Fibroblast of villous mesenchyme (primary cell): ENCODE measurements at regions not wholly inside any gene's neighbourhood (a gene's known extent, or its start where the extent isn't known, plus 50 kb on each side); places are given as distances from the start of the nearest gene placed in this dataset.

Experiments used
- DNase-seq: peaks from one replicate; pipeline ENCODE4 v3.0.0-alpha.2; 2010; ENCODE audit warnings: low read depth
- H3K4me3 ChIP-seq: 2 replicates; pipeline ENCODE4 v1.5.1; 2011; ENCODE audit warnings: low read depth, mild to moderate bottlenecking, low read length
- TF ChIP-seq, protein P1 (sequence below): IDR thresholded peaks from 2 replicates; pipeline ENCODE4 v1.5.1; 2012; ENCODE audit warnings: low read depth, mild to moderate bottlenecking, low read length; ENCODE audit not compliant: insufficient read depth

DNA sequence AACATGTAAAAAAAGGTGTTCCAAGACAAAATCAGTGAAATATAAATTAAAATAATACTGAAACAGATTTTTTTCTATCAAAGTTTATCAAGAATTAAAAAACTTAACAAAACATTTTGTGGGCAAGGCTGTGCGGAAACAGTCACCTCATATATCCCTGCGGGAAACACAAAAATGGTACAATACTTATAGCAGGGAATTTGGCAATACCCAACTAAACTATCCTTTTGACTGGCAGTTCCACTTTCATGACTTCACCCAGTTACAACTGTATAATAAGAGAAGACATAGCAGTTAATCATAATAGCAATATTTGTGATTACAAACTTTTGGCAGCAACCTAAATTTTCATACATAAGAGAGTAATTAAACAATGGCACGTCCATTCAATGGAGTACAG is 121.5 kb upstream of the EGLN3 start:
- no peak for DNase-seq
- TF ChIP-seq, protein P1, sequence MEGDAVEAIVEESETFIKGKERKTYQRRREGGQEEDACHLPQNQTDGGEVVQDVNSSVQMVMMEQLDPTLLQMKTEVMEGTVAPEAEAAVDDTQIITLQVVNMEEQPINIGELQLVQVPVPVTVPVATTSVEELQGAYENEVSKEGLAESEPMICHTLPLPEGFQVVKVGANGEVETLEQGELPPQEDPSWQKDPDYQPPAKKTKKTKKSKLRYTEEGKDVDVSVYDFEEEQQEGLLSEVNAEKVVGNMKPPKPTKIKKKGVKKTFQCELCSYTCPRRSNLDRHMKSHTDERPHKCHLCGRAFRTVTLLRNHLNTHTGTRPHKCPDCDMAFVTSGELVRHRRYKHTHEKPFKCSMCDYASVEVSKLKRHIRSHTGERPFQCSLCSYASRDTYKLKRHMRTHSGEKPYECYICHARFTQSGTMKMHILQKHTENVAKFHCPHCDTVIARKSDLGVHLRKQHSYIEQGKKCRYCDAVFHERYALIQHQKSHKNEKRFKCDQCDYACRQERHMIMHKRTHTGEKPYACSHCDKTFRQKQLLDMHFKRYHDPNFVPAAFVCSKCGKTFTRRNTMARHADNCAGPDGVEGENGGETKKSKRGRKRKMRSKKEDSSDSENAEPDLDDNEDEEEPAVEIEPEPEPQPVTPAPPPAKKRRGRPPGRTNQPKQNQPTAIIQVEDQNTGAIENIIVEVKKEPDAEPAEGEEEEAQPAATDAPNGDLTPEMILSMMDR = no peak

DNA sequence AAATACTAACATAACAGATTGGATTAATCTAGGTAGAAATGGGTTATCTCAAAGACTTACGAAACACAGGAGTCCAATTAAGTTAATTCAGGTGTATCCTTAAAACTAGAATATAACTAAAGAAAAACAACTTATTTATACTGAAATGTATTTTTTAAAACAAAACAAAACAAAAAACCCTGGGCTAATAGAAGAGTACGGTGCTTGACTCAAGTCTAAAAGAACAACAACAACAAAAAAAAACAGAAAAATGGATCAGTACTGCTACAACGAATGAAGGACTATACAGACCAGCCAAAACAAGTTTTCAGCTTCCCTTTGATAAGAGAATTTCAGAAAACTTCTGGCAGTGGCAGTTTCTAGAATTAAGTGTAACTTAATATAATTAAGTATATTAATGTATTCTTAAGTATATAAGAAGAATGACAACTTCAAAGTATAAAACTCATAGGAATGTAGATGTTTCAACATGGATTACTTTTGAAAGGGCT is 120.1 kb upstream of the EGLN3 start:
- TF ChIP-seq, protein P1 = no peak
- no peak for DNase-seq
- no peak overlapping the region for H3K4me3 ChIP-seq

More for the DNA sequence above, 121.5 kb upstream of the EGLN3 start:
- no peak overlapping the region for H3K4me3 ChIP-seq

DNA sequence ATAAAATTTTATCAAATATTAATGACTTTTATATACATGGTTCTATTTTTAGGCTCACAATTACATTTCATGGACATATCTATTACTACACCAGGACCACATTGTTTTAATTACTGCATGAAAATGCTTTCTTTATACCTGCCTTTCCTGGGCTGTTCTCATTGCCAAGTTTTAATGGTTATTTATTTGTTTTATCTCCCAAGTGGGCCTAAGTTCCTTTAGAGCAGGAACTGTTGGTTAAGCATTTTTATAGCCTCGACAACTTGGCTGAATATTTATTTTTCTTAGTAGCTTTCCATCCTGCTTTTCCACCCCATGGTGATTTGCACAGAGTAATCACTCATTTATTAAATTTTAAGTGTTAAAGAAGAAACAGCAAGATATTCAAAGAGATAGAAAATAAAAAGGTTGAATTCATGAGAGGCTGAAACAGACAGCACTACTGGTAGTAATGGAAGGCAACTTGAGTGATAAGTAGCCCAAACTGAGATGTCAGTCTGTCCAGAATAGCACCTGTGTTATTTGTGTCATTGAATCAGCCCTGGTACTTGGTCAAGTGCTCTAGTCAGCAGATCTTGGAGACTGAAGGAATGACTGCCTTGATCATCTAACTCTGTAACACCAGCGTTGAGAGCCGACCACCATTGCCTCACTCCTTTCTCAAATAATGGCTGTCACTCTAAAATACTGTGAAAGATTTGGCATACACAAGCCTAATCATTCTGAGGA is 119.1 kb upstream of the EGLN3 start:
- no peak overlapping the region for H3K4me3 ChIP-seq
- TF ChIP-seq, protein P1 = no peak
- DNase-seq = no peak

DNA sequence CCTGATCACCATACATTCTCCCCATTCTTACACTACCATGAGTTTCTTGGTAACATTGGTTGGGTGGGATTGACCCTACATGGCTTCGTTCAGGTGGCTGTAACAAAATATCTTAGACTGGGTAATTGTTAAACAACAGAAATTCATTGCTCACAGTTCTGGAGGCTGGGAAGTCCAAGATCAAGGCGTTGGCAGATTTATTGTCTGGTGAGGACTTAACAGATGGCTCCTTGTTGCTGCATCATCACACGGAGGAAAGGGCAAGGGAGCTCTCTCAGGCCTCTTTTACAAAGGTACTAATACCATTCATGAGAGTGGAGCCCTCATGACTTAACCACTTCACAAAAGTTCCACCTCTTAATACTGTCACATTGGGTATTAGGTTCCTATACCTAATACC is 116.7 kb upstream of the EGLN3 start:
- H3K4me3 ChIP-seq = no peak overlapping the region
- DNase-seq = no peak
- TF ChIP-seq, protein P1 = no peak

DNA sequence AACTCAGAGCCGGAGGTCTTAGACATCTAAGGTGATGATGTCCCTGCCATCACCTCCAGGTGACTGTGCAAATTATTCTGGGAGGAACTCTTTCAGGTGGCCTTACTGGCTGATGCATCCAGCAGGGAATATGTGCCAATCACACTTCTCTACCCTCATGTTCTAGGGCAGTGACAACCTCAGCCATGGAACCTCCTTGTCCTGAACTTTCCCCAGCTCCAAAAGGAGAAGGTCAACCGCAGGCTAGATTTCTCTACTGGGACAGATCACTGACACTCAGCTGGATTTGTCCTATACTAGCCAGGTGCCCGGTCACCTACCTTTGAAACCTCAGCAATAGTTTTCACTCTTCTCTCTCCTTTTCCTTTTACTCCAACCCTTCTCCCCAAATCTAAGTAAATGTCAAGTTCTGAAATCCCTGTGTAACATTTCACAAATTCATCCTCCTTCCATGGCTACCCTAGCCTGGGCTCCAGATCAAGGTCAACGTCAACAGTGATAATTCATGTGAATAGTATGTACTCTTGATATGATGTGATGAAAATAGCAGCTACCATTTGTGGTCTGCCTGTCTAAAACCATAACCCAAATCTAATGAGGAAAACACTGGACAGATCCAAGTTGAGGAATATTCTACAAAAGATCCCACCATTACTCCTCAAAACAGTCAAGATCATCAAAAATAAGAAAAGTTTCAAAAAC is 115.0 kb upstream of the EGLN3 start:
- DNase-seq = no peak
- TF ChIP-seq, protein P1 = no peak
- no peak overlapping the region for H3K4me3 ChIP-seq

DNA sequence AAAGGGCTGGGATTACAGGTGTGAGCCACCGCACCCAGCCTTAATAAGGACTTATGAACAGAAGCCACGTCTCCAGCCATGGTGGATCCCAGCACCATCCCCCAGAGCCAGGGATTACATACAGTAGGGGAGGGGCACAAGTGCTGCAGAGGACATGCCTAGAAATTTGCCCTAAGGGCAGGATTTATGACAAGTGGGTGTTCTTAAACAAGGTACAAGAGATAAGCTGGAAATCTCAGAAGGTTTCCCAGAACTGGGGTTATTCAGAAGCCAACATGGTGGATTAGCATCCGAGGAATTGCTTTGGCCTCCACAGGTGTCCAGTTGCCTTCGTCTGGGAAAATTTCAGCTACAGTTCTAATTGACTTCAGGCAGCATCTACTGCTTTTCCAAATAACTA is 114.4 kb upstream of the EGLN3 start:
- no peak overlapping the region for H3K4me3 ChIP-seq
- DNase-seq = no peak
- TF ChIP-seq, protein P1 = no peak
